Activated B cell treated with CpG ODN at 0.5 μM for 24 hours (primary cell): ENCODE measurements at regions not wholly inside any gene's neighbourhood (a gene's known extent, or its start where the extent isn't known, plus 50 kb on each side); places are given as distances from the start of the nearest gene placed in this dataset.
"Not testable (repeated sequence)": the region's sequence is repeated elsewhere in the genome, so short reads cannot be mapped to it uniquely, and the experiment has no call there.

Experiments
- ATAC-seq: fragments of 200-7000 bp; cut with Tn5 transposase; one replicate; pipeline ENCODE4 v1.10.0; 2021; ENCODE audit warnings: low read depth, mild to moderate bottlenecking, moderate library complexity
- CTCF ChIA-PET: fragments of 350-600 bp; sonication (Branson Sonifier 250); formaldehyde crosslinking; loops from one replicate; lab custom pipeline; 2021; ENCODE audit warnings: antibody characterized with exemption; lab: Charles Lee
- POLR2A ChIA-PET: fragments of 350-600 bp; sonication (Branson Sonifier 250); formaldehyde crosslinking; loops from one replicate; lab custom pipeline; 2021; ENCODE audit warnings: antibody characterized with exemption; lab: Charles Lee
- DNase-seq: peaks from one replicate; pipeline ENCODE4 v3.0.0; 2022
- H3K27ac Mint-ChIP-seq: one replicate; pipeline ENCODE4 v1.8.0; 2020; ENCODE audit warnings: mixed read lengths
- H3K27me3 Mint-ChIP-seq: one replicate; pipeline ENCODE4 v1.8.0; 2021; ENCODE audit warnings: mixed read lengths
- H3K36me3 Mint-ChIP-seq: one replicate; pipeline ENCODE4 v1.8.0; 2021; ENCODE audit warnings: low read depth, mixed read lengths
- H3K4me1 Mint-ChIP-seq: one replicate; pipeline ENCODE4 v1.8.0; 2021; ENCODE audit warnings: mixed read lengths
- H3K4me3 Mint-ChIP-seq: one replicate; pipeline ENCODE4 v1.8.0; 2020; ENCODE audit warnings: mild to moderate bottlenecking, mixed read lengths
- H3K9me3 Mint-ChIP-seq: one replicate; pipeline ENCODE4 v1.8.0; 2020; ENCODE audit warnings: mixed read lengths
- CTCF ChIP-seq: fragments of 200-600 bp; IDR thresholded peaks from one replicate; pipeline ENCODE4 v1.8.0; 2022; ENCODE audit warnings: antibody characterized with exemption, mild to moderate bottlenecking
- intact Hi-C: fragments of 100-400 bp; cut with micrococcal nuclease; formaldehyde crosslinking; loops from one replicate; pipeline ENCODE4 v1.15.1; 2024

- ATAC-seq = no peak
- Mint-ChIP-seq H3K4me3 (no peak overlapping the region), H3K36me3 (no peaks in the 10 kb centered on the region), H3K27me3 (peaks cover 11% of the 10 kb centered on the region), H3K9me3 (peaks cover 4% of the 10 kb centered on the region), H3K27ac (no peak overlapping the region), H3K4me1 (no peaks in the 10 kb centered on the region)
- DNase-seq = no peak
- POLR2A ChIA-PET = no interaction called here
- no peak for TF ChIP-seq CTCF
- CTCF ChIA-PET = no interaction called here
- intact Hi-C loops = no loop called here
Measured at GRCh38 chr18:47701134-47701533, 229.3 kb downstream of the SMAD2 start.

- H3K27me3 Mint-ChIP-seq = peaks cover 14% of the 10 kb centered on the region
- TF ChIP-seq CTCF = no peak
- no peak overlapping the region for H3K27ac Mint-ChIP-seq
- no peaks in the 10 kb centered on the region for H3K4me1 Mint-ChIP-seq
- no peak for DNase-seq
- no peaks in the 10 kb centered on the region for H3K9me3 Mint-ChIP-seq
- no peak for ATAC-seq
- no peak overlapping the region for H3K4me3 Mint-ChIP-seq
- CTCF ChIA-PET = no interaction called here
- H3K36me3 Mint-ChIP-seq = no peaks in the 10 kb centered on the region
- intact Hi-C loops = no loop called here
- POLR2A ChIA-PET = no interaction called here
Measured at GRCh38 chr18:47696870-47697269, 233.6 kb downstream of the SMAD2 start.

GRCh38 chr18:47691611-47692010, 238.8 kb downstream of the SMAD2 start:
- no peak for ATAC-seq
- H3K27ac Mint-ChIP-seq = no peak overlapping the region
- no peaks in the 10 kb centered on the region for H3K4me1 Mint-ChIP-seq
- no peaks in the 10 kb centered on the region for H3K36me3 Mint-ChIP-seq
- no peak overlapping the region for H3K4me3 Mint-ChIP-seq
- peaks cover 4% of the 10 kb centered on the region for H3K27me3 Mint-ChIP-seq
- TF ChIP-seq CTCF = no peak
- DNase-seq = no peak
- H3K9me3 Mint-ChIP-seq = no peaks in the 10 kb centered on the region
- ChIA-PET POLR2A (no interaction called here), CTCF (no interaction called here)
- intact Hi-C loops = no loop called here

- not testable (repeated sequence) for H3K27ac Mint-ChIP-seq
Measured at GRCh38 chr18:47690778-47691177, 239.7 kb downstream of the SMAD2 start.

GRCh38 chr18:47689371-47689770, 241.1 kb downstream of the SMAD2 start:
- no peak overlapping the region for H3K27ac Mint-ChIP-seq
- ATAC-seq (no peak), DNase-seq (no peak)
- no peak for TF ChIP-seq CTCF
- POLR2A ChIA-PET = no interaction called here
- intact Hi-C loops = loop anchor here (10.0 kb wide), 2 partner anchors 775 to 1525 kb away; partner anchors contain the start of genes KATNAL2 and PIAS2
- H3K9me3 Mint-ChIP-seq = no peaks in the 10 kb centered on the region
- H3K27me3 Mint-ChIP-seq = no peaks in the 10 kb centered on the region
- CTCF ChIA-PET = no interaction called here
- no peaks in the 10 kb centered on the region for H3K36me3 Mint-ChIP-seq
- H3K4me1 Mint-ChIP-seq = peaks cover under 1% of the 10 kb centered on the region
- no peak overlapping the region for H3K4me3 Mint-ChIP-seq

More at GRCh38 chr18:47690778-47691177, 239.7 kb downstream of the SMAD2 start:
- H3K4me3 Mint-ChIP-seq, intact Hi-C loops, CTCF ChIA-PET, H3K9me3 Mint-ChIP-seq, H3K27me3 Mint-ChIP-seq, DNase-seq, H3K4me1 Mint-ChIP-seq, POLR2A ChIA-PET, ATAC-seq, H3K36me3 Mint-ChIP-seq: not testable (repeated sequence)

GRCh38 chr18:47686806-47687205, 243.7 kb downstream of the SMAD2 start:
- peaks cover 24% of the 10 kb centered on the region for H3K4me1 Mint-ChIP-seq
- H3K27ac Mint-ChIP-seq = no peak overlapping the region
- no peak for TF ChIP-seq CTCF

More at GRCh38 chr18:47686806-47687205, 243.7 kb downstream of the SMAD2 start:
- intact Hi-C loops = loop anchor here (10.0 kb wide), 2 partner anchors 772 to 1522 kb away; partner anchors contain the start of genes KATNAL2 and PIAS2
- ChIA-PET POLR2A (no interaction called here), CTCF (interaction anchor here (0.5 kb wide), 1 partner anchor 62 kb away, joined by 3 read pairs; no protein-coding TSS in a partner anchor)
- Mint-ChIP-seq H3K27me3 (no peaks in the 10 kb centered on the region), H3K9me3 (no peaks in the 10 kb centered on the region), H3K4me3 (no peak overlapping the region), H3K36me3 (no peaks in the 10 kb centered on the region)
- ATAC-seq (no peak), DNase-seq (no peak)
